Caco-2 (cell line): ENCODE measurements at regions not wholly inside any gene's neighbourhood (a gene's known extent, or its start where the extent isn't known, plus 50 kb on each side); places are given as distances from the start of the nearest gene placed in this dataset.

Experiments
- BruUV-seq: library from RNA; stranded (reverse); fragments of 400-500 nt; replicated peaks from 2 replicates; lab custom pipeline; 2021; lab: Mats Ljungman, UMichigan
- CTCF ChIA-PET: fragments of 300-600 bp; sonication (Branson Sonifier 250); formaldehyde crosslinking; loops from one replicate; lab custom pipeline; 2022; ENCODE audit warnings: antibody characterized with exemption; lab: Charles Lee
- POLR2A ChIA-PET: fragments of 300-600 bp; sonication (Branson Sonifier 250); formaldehyde crosslinking; loops from one replicate; lab custom pipeline; 2022; ENCODE audit warnings: antibody characterized with exemption; lab: Charles Lee
- DNase-seq, 2 experiments: peaks; one replicate each; pipeline versions ENCODE4 v3.0.0 to v3.0.0-alpha.2; 2020 to 2022
- H3K27me3 ChIP-seq: replicated peaks from 2 replicates; pipeline ENCODE4 v1.6.0; 2011; ENCODE audit warnings: low read length; ENCODE audit not compliant: control insufficient read depth, insufficient read depth
- H3K36me3 ChIP-seq: 2 replicates; pipeline ENCODE4 v1.5.1; 2011; ENCODE audit warnings: low read length; ENCODE audit not compliant: control insufficient read depth, insufficient read depth
- H3K4me1 ChIP-seq: fragments of 250-450 bp; sonication (Bioruptor Pico); 2 replicates; pipeline ENCODE4 v1.5.1; 2020; ENCODE audit warnings: mild to moderate bottlenecking
- H3K4me3 ChIP-seq: 2 replicates; pipeline ENCODE4 v1.5.1; 2011; ENCODE audit warnings: low read depth, mild to moderate bottlenecking, control low read depth, low read length
- H3K9me3 ChIP-seq: fragments of 250-450 bp; sonication (Bioruptor Pico); 2 replicates; pipeline ENCODE4 v1.5.1; 2020; ENCODE audit warnings: mild to moderate bottlenecking, moderate library complexity
- H3K27ac Mint-ChIP-seq: one replicate; pipeline ENCODE4 v1.8.0; 2022; ENCODE audit warnings: mixed read lengths; ENCODE audit not compliant: unreplicated experiment
- H3K27me3 Mint-ChIP-seq: one replicate; pipeline ENCODE4 v1.8.0; 2022; ENCODE audit warnings: mixed read lengths; ENCODE audit not compliant: insufficient read depth, unreplicated experiment
- H3K36me3 Mint-ChIP-seq: one replicate; pipeline ENCODE4 v1.8.0; 2022; ENCODE audit warnings: mild to moderate bottlenecking, mixed read lengths; ENCODE audit not compliant: insufficient read depth, unreplicated experiment
- H3K4me1 Mint-ChIP-seq: one replicate; pipeline ENCODE4 v1.8.0; 2022; ENCODE audit warnings: low read depth, mixed read lengths; ENCODE audit not compliant: unreplicated experiment
- H3K4me3 Mint-ChIP-seq: one replicate; pipeline ENCODE4 v1.8.0; 2022; ENCODE audit warnings: mild to moderate bottlenecking, moderate library complexity, mixed read lengths; ENCODE audit not compliant: unreplicated experiment
- H3K9me3 Mint-ChIP-seq: one replicate; pipeline ENCODE4 v1.8.0; 2022; ENCODE audit warnings: mixed read lengths; ENCODE audit not compliant: unreplicated experiment
- intact Hi-C: fragments of 100-400 bp; cut with micrococcal nuclease; formaldehyde crosslinking; loops from one replicate; pipeline ENCODE4 v1.10.0; 2022; ENCODE audit not compliant: unreplicated experiment
- TF ChIP-seq, protein P1 (sequence below), 2 experiments: fragments of 200-600 bp in 1 of 2; IDR thresholded peaks; 1 replicate in 1 of 2; 2 replicates in 1 of 2; pipeline versions ENCODE4 v1.5.1 to v1.8.0; 2011 to 2022; ENCODE audit warnings: antibody characterized with exemption in 1 of 2, control low read depth in 1 of 2, inconsistent platforms in 1 of 2, low read depth in 1 of 2, low read length in 1 of 2, mild to moderate bottlenecking in 1 of 2, moderate library complexity in 1 of 2; ENCODE audit not compliant: insufficient read depth in 1 of 2, severe bottlenecking in 1 of 2, unreplicated experiment in 1 of 2

DNA sequence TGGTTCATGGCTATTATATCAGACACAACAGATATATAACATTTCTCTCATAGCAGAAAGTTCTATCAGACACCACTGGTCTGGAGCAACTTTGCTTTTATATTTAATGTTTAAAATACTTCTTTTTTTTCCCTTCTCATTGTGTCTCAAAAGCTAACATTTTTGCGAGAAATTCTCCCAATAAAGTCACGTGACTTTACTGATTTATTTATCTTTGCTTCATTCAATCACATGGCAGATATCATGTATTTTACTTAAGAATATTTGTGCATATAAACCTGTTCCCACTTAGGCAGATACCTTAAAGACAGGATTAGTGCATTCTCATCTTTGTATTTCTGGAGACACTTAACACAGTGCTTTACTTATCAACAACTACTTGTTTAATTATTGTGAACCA, 1093.1 kb upstream of the LRRN3 start:
- no peaks in the 10 kb centered on the region for H3K36me3 Mint-ChIP-seq
- Histone ChIP-seq H3K4me1 (no peaks in the 10 kb centered on the region), H3K4me3 (no peak overlapping the region), H3K36me3 (no peaks in the 10 kb centered on the region), H3K9me3 (no peaks in the 10 kb centered on the region), H3K27me3 (no peaks in the 10 kb centered on the region)
- no peaks in the 10 kb centered on the region for H3K4me1 Mint-ChIP-seq
- CTCF ChIA-PET, result no interaction called here
- no peaks in the 10 kb centered on the region for H3K9me3 Mint-ChIP-seq
- H3K27ac Mint-ChIP-seq, result no peak overlapping the region
- POLR2A ChIA-PET, result no interaction called here
- TF ChIP-seq, protein P1, sequence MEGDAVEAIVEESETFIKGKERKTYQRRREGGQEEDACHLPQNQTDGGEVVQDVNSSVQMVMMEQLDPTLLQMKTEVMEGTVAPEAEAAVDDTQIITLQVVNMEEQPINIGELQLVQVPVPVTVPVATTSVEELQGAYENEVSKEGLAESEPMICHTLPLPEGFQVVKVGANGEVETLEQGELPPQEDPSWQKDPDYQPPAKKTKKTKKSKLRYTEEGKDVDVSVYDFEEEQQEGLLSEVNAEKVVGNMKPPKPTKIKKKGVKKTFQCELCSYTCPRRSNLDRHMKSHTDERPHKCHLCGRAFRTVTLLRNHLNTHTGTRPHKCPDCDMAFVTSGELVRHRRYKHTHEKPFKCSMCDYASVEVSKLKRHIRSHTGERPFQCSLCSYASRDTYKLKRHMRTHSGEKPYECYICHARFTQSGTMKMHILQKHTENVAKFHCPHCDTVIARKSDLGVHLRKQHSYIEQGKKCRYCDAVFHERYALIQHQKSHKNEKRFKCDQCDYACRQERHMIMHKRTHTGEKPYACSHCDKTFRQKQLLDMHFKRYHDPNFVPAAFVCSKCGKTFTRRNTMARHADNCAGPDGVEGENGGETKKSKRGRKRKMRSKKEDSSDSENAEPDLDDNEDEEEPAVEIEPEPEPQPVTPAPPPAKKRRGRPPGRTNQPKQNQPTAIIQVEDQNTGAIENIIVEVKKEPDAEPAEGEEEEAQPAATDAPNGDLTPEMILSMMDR (IDR thresholded peaks at IDR 0.05; ENCODE audit: insufficient read depth in 1 of 2, low read depth in 1 of 2, low read length in 1 of 2, severe bottlenecking in 1 of 2, unreplicated experiment in 1 of 2), result no peak
- H3K4me3 Mint-ChIP-seq, result no peak overlapping the region
- no peak for DNase-seq
- no peaks in the 10 kb centered on the region for H3K27me3 Mint-ChIP-seq
- intact Hi-C loops, result no loop called here
- BruUV-seq, result no TSS peak

DNA sequence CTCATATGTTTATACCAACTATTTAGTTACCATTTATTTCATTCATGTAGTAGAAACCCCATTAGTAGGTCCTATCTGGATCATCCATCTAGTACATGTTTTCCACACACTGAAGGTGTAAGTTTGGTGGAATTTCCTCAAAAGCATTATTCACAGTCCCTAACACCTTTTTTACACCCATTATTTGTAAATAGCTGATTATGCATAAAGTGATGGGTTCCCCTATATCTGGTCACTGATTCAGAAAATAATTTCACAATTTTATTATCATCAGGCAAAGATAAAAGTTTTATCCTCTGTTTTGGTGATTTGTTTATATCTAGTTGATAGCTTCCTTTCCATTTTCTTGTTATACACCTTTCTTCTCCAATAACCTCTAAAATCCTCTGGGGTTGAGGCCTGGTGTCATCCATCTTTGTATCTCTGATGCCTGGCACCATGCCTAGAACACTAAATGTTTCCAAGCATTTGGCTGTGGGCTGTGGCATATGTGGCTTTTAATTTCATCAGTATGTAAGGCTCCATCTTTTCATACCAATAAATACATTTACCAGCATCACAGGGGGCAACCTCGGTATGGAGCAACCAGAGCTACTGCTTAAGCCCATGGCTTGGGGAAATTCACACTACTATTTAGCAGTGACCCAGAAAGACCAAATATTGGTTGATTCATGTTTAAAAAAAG, 1089.5 kb upstream of the LRRN3 start:
- no TSS peak for BruUV-seq
- intact Hi-C loops, result loop anchor here (10.0 kb wide), 1 partner anchor 137 kb away; no protein-coding TSS in a partner anchor

DNA sequence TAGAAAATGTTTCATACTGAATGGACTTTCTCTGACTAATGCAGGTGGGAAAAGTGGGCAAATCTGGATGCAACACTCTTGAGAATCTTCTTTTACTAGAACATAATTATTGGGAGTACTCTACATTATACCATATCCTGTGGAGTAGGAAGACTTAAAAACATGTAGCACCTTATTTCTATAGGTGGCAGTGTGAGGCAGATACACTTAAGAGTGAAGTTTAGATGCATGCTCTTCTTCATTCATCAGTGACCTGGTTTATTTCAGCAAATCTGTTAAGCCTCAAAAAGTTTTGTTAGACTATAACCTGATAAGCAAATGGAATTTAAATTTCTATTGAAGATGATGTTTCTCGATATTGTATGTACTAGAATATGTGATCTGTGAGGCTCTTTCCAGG, 1087.1 kb upstream of the LRRN3 start:
- no TSS peak for BruUV-seq
- Mint-ChIP-seq H3K4me3 (no peak overlapping the region), H3K9me3 (no peaks in the 10 kb centered on the region), H3K4me1 (no peaks in the 10 kb centered on the region), H3K27ac (no peak overlapping the region), H3K36me3 (no peaks in the 10 kb centered on the region), H3K27me3 (no peaks in the 10 kb centered on the region)
- Histone ChIP-seq H3K36me3 (no peaks in the 10 kb centered on the region), H3K27me3 (no peaks in the 10 kb centered on the region), H3K4me3 (no peak overlapping the region), H3K4me1 (no peaks in the 10 kb centered on the region), H3K9me3 (no peaks in the 10 kb centered on the region)
- CTCF ChIA-PET, result no interaction called here
- no peak for DNase-seq
- intact Hi-C loops, result loop anchor here (10.0 kb wide), 1 partner anchor 139 kb away; no protein-coding TSS in a partner anchor
- TF ChIP-seq, protein P1 (IDR thresholded peaks at IDR 0.05; ENCODE audit: insufficient read depth in 1 of 2, low read depth in 1 of 2, low read length in 1 of 2, severe bottlenecking in 1 of 2, unreplicated experiment in 1 of 2), result peak in 1 of 2 experiments; percentile 17
- POLR2A ChIA-PET, result no interaction called here

More for the DNA sequence above, 1089.5 kb upstream of the LRRN3 start:
- H3K27ac Mint-ChIP-seq, result no peak overlapping the region
- H3K4me3 Mint-ChIP-seq, result no peak overlapping the region
- H3K27me3 ChIP-seq, result no peaks in the 10 kb centered on the region
- no peaks in the 10 kb centered on the region for H3K9me3 ChIP-seq
- no peak overlapping the region for H3K4me3 ChIP-seq
- ChIA-PET POLR2A (no interaction called here), CTCF (no interaction called here)
- H3K36me3 Mint-ChIP-seq, result no peaks in the 10 kb centered on the region
- no peaks in the 10 kb centered on the region for H3K4me1 ChIP-seq
- no peaks in the 10 kb centered on the region for H3K27me3 Mint-ChIP-seq
- no peaks in the 10 kb centered on the region for H3K4me1 Mint-ChIP-seq
- no peaks in the 10 kb centered on the region for H3K9me3 Mint-ChIP-seq
- TF ChIP-seq, protein P1 (IDR thresholded peaks at IDR 0.05; ENCODE audit: insufficient read depth in 1 of 2, low read depth in 1 of 2, low read length in 1 of 2, severe bottlenecking in 1 of 2, unreplicated experiment in 1 of 2), result no peak
- no peaks in the 10 kb centered on the region for H3K36me3 ChIP-seq
- no peak for DNase-seq
